GM12872 (cell line): ENCODE measurements at regions not wholly inside any gene's neighbourhood (a gene's known extent, or its start where the extent isn't known, plus 50 kb on each side); places are given as distances from the start of the nearest gene placed in this dataset.

Experiments used
- TF ChIP-seq, protein P1 (sequence below): IDR thresholded peaks from 3 replicates; pipeline ENCODE4 v1.5.1; 2011; ENCODE audit warnings: low read depth, mild to moderate bottlenecking, low read length, moderate library complexity; ENCODE audit not compliant: insufficient read depth

- TF ChIP-seq, protein P1, sequence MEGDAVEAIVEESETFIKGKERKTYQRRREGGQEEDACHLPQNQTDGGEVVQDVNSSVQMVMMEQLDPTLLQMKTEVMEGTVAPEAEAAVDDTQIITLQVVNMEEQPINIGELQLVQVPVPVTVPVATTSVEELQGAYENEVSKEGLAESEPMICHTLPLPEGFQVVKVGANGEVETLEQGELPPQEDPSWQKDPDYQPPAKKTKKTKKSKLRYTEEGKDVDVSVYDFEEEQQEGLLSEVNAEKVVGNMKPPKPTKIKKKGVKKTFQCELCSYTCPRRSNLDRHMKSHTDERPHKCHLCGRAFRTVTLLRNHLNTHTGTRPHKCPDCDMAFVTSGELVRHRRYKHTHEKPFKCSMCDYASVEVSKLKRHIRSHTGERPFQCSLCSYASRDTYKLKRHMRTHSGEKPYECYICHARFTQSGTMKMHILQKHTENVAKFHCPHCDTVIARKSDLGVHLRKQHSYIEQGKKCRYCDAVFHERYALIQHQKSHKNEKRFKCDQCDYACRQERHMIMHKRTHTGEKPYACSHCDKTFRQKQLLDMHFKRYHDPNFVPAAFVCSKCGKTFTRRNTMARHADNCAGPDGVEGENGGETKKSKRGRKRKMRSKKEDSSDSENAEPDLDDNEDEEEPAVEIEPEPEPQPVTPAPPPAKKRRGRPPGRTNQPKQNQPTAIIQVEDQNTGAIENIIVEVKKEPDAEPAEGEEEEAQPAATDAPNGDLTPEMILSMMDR: no peak
Measured at GRCh38 chr5:3114467-3114866, 363.0 kb upstream of the IRX2 start.

DNA sequence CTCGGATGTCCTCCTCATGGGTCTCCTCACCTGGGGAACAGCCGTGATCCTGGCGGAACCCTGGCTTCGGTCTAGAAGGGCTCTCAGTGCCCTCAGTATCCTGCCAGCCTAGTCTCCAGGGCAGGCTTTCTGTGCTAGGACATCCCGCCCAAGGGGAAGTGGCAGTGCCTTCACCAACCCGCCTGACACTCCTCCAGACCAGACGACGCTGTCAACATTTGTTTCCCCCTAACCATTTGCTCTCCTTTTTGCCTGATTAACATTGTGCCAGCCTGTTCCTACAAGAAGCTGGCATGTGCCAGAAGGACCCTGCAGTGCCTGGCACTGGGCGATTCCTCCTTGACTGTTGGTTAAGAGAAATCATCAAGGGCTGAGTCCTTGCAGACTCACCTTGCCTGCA is 358.9 kb upstream of the IRX2 start:
- TF ChIP-seq, protein P1: no peak

GRCh38 chr5:3107156-3107611 is 355.7 kb upstream of the IRX2 start:
- TF ChIP-seq, protein P1: no peak

DNA sequence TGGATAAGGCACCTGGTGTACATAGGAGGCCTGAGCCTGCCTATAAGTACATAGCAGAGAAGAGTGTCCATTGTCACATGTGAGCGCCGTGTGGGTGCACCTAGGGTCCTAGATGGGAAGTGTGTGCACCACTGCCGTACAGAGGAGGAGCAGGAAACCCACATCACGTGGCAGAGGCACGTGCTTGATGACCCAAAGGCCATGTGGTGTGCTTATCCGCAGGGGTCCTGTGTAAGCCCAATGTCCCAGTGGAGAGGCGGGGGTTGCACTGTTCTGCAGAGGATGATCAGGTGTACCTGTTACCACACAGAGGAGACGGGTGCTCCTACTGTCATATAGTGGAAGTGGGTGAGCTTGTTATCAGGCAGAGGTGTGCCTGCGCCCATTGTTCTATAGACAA is 354.1 kb upstream of the IRX2 start:
- TF ChIP-seq, protein P1: no peak

DNA sequence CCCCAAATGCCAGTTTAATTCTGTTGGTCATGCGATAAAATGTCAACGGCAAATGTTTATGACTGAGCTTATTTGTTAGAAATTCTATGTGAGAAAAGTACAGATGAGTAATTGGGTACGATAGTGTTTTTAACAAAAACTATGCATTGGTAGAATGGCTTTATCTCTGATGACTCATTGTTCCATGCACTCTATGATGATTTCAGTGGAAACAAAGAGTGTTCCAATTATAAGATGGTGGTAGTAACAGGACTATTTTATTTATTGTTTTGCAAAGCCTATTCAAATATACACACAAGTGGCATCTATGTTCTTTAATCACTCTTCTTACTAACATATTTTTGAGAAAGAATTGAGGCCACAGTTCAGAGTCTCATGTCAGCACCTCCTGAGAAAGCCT is 353.7 kb upstream of the IRX2 start:
- TF ChIP-seq, protein P1: no peak

GRCh38 chr5:3104429-3105060 is 353.1 kb upstream of the IRX2 start:
- TF ChIP-seq, protein P1: no peak

DNA sequence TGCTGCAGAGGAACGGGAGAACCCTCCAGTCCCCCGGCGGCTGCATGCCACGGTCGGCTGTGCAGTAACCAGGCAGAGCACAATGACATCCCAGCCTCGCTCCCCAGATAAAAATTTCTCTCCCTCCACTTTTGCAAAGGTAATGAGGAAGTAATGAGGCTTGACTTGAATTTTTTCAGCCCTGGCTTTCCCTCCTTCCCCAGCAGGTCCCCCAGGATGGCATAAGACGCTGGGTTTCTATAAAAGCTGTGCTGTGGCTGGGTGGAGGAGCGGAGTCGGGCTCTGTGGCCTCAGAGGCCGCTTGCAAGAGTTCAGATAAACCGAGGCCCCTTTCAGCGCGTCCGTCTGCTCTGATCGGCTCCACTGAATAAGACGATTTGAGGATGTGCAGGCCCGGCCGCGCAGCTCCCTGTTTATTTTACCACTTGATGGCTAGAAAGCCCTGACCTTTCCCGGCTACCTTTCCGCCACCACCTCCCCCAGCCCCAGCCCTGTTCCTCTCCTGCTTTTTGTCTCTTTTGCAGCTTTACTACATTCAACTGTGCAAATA is 351.9 kb upstream of the IRX2 start:
- TF ChIP-seq, protein P1: no peak
